ENCODE measurements at regions not wholly inside any gene's neighbourhood (a gene's known extent, or its start where the extent isn't known, plus 50 kb on each side); places are given as distances from the start of the nearest gene placed in this dataset.

- DNase-seq = no peak
Measured at GRCh38 chr12:113766131-113766878, 199.8 kb downstream of the RBM19 start.

DNA sequence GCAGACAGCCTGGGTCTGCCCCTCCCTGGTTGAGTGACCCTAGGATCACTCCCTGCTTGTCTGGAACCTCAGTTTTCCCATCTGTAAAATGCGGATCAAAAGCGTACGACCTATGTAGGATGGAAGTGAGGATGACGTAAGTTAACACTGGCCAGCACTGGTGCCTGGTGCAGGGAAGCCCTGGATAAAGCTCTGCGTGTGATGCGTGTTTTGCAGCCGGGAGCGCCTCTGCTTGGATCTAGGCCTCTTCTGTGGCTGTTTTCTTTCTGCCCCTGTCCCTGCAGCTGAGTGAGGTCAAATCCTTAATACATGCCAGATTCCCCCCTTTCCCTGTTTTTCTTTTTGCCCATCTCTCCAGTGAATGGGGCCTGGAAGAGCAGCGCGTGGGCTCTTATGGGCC, 201.5 kb downstream of the RBM19 start:
- DNase-seq = no peak

DNA sequence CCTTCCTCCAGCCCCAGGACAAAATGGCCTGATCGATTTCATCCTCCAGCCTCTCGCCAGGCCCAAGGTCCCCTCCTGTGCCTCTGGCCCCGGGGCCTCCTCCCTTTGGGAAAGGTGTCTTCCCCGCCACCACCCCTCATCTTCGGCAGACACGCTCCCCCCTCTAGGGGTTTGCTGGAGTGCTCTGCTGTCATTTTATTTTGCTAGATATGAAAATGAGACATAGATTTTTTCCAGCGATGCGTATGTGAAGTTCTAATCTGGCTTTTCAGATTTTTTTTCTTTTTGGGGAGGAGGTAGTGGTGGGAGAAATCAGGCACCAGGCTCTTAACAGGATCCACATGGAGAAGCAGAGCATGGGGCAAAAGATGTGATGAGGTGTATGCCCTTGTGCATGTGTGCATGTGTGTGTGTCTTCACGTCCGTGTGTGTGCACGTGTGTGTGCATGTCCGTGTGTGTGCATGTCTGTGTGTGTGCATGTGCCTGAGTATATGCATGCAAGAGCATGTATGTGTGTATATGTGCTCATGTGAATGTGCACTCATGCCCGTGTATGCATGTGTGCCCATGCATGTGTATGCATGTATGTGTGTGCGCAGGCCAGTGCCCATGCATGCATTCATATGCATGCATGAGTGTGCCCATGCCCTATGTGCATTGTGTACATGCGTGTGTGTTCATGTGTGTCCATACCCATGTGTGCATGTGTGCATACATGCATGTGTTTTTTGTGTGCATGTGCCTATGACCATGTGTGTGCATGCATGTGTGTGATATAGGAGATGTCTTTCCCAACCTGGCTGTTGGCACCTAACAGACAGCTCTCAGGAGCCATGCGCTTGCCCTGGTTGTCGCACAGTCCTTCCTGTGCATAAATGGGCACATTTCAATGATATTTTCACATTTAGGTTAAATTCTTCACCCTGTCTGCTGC, 203.0 kb downstream of the RBM19 start:
- peak in 2 of 56 donors; percentile 36 to 61 for DNase-seq

DNA sequence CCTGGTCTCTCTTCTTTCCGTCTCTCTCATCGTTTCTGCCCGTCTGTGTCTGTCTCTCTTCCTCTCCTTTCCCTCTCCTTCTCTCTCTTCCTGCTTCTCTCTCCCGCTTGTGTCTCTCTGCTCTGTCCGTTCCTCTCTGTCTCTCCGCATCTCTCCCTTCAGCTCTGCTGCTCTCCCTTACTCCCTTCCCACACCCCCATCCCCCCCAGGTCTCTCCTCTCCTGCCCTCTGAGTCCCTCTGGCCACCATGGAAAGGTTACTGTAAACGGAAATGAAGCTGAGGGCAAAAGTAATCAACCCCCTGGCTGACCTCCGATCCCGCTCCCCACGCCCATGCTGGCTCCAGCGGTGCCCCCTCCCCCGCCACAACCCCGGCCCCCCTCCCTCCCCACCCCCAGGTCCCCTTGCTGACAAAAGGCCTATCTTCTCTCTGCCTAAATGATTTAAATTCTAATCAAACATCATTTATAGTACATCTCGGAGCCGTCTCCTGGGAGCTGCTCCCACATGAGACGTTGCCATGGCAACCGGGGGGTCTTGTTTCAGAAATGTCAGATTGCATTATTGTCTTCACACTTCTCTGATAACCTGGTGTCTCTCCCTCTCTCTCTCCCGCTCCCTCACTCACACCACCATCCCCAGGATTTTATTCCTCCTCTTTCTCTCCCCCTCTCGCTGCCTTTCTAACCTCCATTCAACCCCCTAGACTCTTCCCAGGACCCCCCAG, 203.8 kb downstream of the RBM19 start:
- DNase-seq = peak in 12 of 56 donors; percentile 9 to 68 (median 34)

- DNase-seq = no peak
Measured at GRCh38 chr12:113759135-113759534, 207.0 kb downstream of the RBM19 start.

DNA sequence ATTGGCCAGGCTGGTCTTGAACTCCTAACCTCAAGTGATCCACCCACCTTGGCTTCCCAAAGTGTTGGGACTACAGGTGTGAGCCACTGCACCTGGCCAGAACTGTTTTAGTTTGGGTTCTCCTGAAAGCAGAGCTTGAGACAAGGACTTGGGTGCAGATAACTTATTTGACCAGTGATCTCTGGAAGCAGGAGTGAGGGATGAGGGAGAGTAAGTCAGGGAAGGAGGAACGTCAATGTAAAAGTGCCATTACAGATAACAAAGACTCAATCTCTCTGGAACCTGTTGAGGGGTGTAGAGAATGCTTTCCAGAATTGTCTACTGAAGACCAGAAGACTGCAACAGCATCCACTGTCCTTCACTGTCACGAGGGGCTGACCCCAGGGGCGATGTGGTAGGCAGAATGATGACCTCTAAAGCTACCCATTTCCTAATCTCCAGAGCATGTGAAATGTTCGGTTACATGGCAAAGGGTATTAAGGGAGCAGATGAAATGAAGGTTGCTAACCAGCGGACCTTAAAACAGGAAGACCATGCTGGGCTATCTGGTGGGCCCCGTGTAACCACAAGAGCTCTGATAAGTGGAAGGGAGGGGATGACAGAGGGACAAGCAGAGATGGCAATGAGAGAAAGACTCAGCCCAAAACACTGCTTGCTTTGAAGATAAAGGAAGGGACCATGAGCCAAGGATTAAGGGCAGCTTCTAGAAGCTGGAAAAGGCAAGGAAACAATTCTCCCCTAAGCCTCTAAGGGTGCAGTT, 207.8 kb downstream of the RBM19 start:
- DNase-seq = no peak

- DNase-seq = peak in 17 of 56 donors; percentile 5 to 40 (median 14)
Measured at GRCh38 chr12:113757221-113758002, 208.7 kb downstream of the RBM19 start.

- DNase-seq = no peak
Measured at GRCh38 chr12:113756609-113757008, 209.5 kb downstream of the RBM19 start.

DNA sequence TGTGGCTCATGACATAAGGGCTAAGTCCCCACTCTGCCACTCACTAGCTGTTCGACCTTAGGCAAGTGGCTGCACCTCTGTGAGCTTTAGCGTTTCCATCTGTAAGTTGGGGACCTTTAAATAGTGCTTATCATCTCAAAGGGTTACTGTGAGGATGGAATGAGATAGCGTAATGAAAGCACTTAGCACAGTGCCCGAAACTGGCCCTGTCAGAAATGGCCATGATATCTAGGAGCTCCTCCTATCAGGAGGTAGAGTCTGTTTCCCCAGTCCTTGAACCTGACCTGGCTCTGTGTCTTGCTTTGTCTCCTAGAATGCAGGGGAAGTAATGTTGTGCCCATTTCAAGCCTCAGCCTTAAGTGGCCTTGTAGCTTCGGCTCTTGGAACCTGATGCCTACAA, 211.0 kb downstream of the RBM19 start:
- DNase-seq = no peak

- DNase-seq = no peak
Measured at GRCh38 chr12:113751513-113751912, 214.6 kb downstream of the RBM19 start.

DNA sequence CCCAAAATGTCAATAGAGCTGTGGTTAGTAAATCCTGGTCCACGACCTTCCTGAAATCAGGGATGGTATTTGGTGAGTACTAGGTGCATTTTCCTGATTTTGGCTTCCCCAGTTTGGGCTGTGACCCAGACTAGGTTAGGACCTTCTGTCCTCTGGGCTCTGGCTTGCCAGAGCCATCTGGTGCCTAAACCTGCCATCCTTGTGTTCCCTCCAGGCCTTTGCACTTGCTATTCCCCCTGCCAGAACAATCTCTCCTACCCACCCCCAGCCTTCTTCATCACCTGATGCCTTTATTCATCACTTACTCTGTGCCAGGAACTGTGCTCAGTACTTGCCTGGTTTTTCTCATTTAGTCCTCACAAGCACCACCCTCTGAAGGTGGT, 216.7 kb downstream of the RBM19 start:
- DNase-seq = no peak

DNA sequence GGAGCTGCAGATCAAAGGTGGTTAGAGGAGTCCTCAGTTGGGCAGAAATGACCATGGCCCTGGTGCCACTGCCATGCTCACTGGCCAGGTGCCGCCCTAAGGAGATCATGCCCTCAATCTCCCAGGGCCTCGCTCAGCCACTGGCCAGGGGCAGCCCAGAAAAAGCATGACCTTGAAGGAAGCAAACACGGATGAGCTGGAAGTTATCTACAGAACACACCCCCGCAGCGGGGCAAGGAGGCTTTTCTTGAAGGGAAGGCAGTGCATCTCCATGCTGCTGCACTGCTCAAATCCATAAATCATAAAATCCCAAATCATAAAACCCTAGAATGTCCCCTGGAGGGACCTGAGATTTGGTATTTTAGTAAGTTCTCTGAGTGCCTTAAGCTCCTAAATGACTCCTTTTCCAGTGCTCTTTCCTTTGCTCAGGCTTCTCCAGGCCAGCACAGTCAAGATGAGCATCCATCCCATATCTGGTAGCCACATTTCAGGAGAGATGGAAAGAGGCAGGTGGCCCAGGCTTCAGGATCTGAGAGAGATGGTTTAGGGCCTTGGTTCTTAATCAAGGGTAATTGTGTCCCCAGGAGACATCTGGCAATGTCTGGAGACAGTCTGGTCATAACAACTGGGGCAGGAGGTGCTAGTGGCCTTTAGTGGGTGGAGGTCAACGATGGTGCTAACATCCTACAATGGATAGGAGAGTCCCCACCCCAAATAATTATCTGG, 217.3 kb downstream of the RBM19 start:
- DNase-seq = no peak

DNA sequence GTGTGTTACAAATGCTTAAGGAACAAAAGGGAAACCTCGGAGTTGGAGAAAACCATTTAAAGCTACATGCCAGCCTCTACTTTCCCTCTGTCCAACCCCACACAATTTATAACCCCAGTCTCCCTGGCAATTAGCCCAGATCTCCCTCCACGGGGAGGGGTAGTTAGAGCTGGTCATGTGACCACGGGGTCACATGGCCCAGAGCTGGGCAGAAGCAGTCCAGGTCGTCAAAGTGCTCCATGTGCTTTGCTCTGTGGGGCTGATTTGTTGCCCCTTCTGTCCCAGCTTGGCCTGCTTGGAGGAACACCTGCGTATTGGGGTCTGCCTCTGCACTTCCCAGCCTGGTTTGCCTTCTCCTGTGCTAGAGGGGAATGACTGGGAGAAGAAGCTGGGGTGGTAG, 219.1 kb downstream of the RBM19 start:
- peak in 1 of 56 donors; percentile 32 for DNase-seq

GRCh38 chr12:113744802-113745395, 221.2 kb downstream of the RBM19 start:
- DNase-seq = no peak

DNA sequence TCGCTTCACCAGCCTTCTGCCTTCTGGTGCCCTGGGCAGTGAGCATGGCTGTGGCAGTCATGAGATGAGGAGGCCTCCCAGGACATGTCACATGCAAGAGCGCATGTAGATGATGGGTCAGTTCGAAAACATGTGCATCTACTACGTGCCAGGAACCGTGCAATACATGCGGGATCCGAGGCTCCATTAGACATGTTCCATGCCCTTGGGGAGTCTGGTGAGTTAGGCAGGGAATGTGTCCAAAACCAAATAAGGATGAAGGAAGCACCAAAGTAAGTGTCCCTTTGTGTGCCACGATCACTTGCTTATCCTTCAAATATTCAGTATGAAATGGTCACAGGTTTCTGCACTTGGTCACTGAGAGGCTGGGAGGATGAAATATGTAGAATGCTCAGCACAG, 223.3 kb downstream of the RBM19 start:
- no peak for DNase-seq

DNA sequence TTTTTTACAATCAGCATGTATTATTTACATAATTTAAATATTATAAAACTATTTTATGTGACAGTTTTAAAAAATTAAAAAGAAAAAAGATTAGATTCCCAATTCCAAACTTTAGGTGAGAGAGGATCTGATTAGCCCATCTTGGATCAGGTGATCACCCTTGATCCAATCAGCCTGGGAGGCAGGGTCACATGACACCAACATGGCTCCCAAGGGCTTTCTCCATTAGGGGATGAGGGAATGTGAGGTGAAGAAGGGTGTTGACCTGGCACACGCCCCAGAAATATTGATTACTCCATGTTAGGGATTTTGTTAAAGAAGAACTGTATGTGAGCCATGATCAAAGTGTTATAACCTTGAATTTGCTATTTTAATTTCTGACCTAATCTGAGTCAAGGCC, 225.4 kb downstream of the RBM19 start:
- no peak for DNase-seq

DNA sequence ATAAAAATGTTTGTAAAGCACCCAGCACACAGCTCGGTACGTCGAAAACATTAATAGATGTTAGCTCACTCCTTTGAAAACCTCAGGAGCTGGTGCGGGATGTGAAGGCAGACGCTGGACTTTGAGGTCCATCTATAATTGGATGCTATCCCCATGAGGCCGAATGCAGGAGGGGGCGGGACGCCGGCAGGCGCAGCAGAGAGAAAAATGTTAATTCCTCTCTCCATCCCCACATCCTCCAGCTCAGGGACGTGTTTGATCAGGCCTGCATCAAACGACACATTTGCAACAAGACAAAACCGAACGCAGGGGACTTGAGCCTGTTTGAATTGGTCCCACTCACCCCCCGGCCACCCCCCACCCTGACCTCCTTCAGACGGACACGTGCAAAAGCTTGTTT, 231.0 kb downstream of the RBM19 start:
- DNase-seq = no peak

DNA sequence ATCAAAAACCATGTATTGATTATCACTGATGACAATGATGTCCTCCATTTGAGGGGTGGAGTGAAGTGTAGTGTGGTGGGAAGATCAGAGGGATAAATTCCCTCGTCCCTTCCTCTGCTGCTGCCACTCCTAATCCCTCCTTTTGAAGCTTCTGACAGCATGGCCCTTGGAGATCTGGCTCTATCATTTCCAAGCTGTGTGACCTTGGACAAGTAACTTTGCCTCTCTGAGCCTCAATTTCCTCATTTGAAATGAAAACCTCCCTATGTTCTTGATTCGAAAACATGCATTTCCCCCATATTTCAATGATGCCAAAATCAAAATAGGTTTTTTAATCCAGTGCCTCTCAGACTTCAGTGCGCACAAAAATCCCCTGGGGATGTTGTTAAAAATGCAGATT, 231.6 kb downstream of the RBM19 start:
- no peak for DNase-seq

DNA sequence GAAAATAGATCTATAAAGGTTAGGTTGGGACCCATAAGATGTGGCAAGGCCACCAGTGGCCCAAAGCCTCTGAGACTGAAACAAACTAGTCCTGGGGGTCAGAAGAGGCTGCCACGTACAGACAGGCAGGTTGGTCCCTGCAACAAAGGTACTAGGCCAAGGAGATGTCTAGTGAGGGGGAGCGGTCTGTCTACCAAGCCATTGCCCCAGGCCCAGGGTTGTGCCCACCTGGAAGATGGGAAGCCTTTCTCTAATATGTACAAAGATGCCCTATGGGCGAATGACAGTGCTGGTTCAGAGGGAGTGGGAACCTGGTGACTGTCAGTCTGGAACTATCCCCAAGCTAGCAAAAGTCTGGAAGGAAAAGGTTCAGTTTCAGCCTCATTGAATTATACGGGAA, 233.2 kb downstream of the RBM19 start:
- no peak for DNase-seq
